OCI-LY7 (cell line): ENCODE measurements at regions not wholly inside any gene's neighbourhood (a gene's known extent, or its start where the extent isn't known, plus 50 kb on each side); places are given as distances from the start of the nearest gene placed in this dataset.

ENCODE experiments used
- CTCF ChIP-seq: fragments of 200-600 bp; sonication (generic); conservative IDR thresholded peaks from 2 replicates; pipeline ENCODE4 v1.5.1; 2014; ENCODE audit warnings: mild to moderate bottlenecking, antibody characterized with exemption, low read length, moderate library complexity, mixed read lengths
- EZH2phosphoT487 ChIP-seq: fragments of 200-600 bp; sonication (generic); IDR thresholded peaks from 2 replicates; pipeline ENCODE4 v1.6.1; 2018; ENCODE audit warnings: low read depth, borderline replicate concordance, mild to moderate bottlenecking, mixed run types, antibody characterized with exemption, low read length, moderate library complexity, mixed read lengths

- TF ChIP-seq EZH2phosphoT487: no peak
- no peak for TF ChIP-seq CTCF
These were observed 304.4 kb upstream of the KIF2A start for GRCh38 chr5:62001640-62002039.
